HG02970 (cell line): ENCODE measurements at regions not wholly inside any gene's neighbourhood (a gene's known extent, or its start where the extent isn't known, plus 50 kb on each side); places are given as distances from the start of the nearest gene placed in this dataset.

Experiments used
- ATAC-seq: cut with Tn5 transposase; IDR thresholded peaks from one replicate; pipeline ENCODE4 v1.9.1; 2021; ENCODE audit warnings: mild to moderate bottlenecking, moderate library complexity, moderate number of reproducible peaks; ENCODE audit not compliant: unreplicated experiment, low FRiP score

GRCh38 chr22:49046546-49047361, 780.9 kb downstream of the BRD1 start:
- no peak for ATAC-seq

- ATAC-seq, result no peak
Measured at GRCh38 chr22:49046000-49046545, 781.6 kb downstream of the BRD1 start.

GRCh38 chr22:49045276-49045675, 782.4 kb downstream of the BRD1 start:
- no peak for ATAC-seq

- no peak for ATAC-seq
Measured at GRCh38 chr22:49044776-49045175, 782.9 kb downstream of the BRD1 start.

- ATAC-seq, result no peak
Measured at GRCh38 chr22:49044091-49044490, 783.6 kb downstream of the BRD1 start.

GRCh38 chr22:49042877-49043859, 784.5 kb downstream of the BRD1 start:
- ATAC-seq, result no peak

- ATAC-seq, result no peak
Measured at GRCh38 chr22:49042066-49042465, 785.6 kb downstream of the BRD1 start.

- ATAC-seq, result no peak
Measured at GRCh38 chr22:49040754-49041467, 786.8 kb downstream of the BRD1 start.

- ATAC-seq, result no peak
Measured at GRCh38 chr22:49040111-49040510, 787.6 kb downstream of the BRD1 start.

- no peak for ATAC-seq
Measured at GRCh38 chr22:49039625-49040024, 788.0 kb downstream of the BRD1 start.

GRCh38 chr22:49037701-49038245, 789.9 kb downstream of the BRD1 start:
- ATAC-seq, result no peak

GRCh38 chr22:49036513-49036912, 791.2 kb downstream of the BRD1 start:
- no peak for ATAC-seq

GRCh38 chr22:49035818-49036457, 791.7 kb downstream of the BRD1 start:
- no peak for ATAC-seq

GRCh38 chr22:49034836-49035817, 792.5 kb downstream of the BRD1 start:
- no peak for ATAC-seq

GRCh38 chr22:49033616-49034015, 794.1 kb downstream of the BRD1 start:
- ATAC-seq, result no peak

- ATAC-seq, result no peak
Measured at GRCh38 chr22:49032821-49033220, 794.9 kb downstream of the BRD1 start.

GRCh38 chr22:49031746-49032330, 795.8 kb downstream of the BRD1 start:
- no peak for ATAC-seq

- ATAC-seq, result no peak
Measured at GRCh38 chr22:49028111-49028510, 799.6 kb downstream of the BRD1 start.
